SK-N-DZ (cell line): ENCODE measurements at regions not wholly inside any gene's neighbourhood (a gene's known extent, or its start where the extent isn't known, plus 50 kb on each side); places are given as distances from the start of the nearest gene placed in this dataset.

ENCODE experiments used
- DNase-seq: peaks from one replicate; pipeline ENCODE4 v3.0.0-alpha.2; 2015; ENCODE audit warnings: low spot score

DNA sequence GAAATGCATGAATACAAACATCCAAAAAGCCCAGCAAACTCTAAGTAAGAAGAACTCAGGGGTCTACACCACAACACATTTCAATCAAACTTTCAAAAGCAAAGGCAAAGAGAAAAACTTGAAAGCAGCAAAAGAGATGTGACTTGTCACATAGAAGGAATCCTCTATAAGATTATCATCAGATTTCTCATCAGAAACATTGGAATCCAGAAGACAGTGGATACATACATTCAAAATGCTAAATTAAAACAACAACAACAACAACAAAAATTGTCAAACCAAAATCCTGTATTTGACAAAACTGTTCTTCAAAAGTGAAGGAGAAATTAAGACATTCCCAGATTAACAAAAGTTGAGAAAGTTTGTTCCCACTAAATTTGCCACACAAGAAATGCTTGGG, 362.7 kb downstream of the ZNF608 start:
- no peak for DNase-seq

DNA sequence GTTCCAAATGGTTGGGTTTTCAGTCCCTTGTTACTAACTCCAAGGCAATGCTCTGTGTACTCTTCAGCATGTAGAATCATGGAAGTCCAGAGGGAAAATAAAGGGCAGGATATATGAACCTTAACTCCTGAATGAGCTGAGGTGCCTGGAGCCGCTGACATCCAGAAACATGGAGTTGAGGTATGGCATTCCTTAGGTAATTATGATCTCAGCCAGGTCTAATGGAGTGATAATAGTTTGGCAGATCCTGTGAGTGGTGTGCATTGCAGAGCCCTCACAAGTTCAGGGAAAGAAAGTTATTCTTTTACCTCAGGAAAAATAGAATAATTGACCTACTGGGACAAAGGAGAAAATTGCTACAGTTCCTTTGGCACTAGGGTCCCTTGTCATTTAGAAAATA, 369.1 kb downstream of the ZNF608 start:
- no peak for DNase-seq

DNA sequence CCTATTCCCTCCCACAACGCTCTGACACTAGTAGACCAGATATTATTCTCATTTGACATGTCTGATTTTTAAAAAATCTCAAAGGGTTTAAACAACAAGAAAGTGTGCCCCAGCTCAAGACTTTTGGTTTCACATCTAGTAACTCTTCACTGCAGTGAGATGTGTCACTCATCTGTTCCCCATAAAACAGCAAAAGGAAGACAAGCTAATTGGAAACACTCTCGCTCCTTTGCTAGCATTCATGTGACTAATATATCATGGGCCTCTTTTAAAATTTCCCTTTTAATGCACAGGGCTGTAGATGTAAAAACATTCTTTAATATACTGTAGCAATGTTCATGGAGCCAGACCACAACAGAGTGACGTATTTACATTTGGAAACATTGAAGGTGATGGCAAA, 372.6 kb downstream of the ZNF608 start:
- DNase-seq: no peak

DNA sequence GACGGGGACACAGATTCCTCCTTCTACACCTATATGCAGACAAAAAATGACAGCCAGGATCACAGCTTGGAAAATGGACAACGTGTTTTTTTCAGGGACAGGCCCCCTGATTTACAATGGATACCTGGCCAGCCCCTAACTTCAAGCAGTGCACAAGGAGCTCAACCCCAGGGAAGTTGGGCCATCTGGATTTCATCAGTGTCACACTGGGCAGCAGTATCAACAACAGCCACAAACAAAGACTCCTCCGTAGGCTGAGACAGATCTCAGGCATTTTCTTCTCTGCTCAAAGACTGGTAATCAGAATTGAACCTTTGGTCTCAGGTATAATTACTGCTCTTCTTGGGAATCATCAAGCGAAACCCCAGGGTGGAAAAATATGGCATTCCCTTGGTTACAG, 374.0 kb downstream of the ZNF608 start:
- peak; percentile 93 for DNase-seq

DNA sequence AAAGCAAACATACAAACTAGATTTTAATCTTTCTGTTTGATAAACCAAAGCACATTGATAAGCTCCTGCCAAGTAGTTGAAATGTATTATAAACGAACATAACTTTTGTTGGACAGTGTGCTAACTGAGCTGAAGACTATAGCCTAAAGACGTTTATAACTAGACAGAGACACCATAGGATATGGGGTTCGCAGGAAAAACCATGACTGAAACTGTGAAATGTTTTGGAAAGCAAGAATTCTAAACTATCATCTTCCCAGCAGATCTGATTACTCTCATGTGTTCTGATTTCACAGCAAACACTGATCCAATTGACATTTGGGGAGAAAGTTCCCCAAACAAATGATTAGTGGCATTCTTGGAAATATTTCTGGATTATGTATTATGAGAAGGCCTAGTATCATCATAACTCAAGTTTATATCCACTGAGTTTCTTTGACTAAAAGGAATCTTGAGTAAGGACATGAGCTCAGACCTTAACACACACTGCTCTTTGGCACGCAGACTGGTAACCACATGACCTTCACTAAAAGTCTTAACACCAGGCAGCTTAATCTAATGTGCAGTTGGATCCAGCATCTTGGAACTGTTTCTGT, 375.2 kb downstream of the ZNF608 start:
- peak; percentile 23 for DNase-seq

DNA sequence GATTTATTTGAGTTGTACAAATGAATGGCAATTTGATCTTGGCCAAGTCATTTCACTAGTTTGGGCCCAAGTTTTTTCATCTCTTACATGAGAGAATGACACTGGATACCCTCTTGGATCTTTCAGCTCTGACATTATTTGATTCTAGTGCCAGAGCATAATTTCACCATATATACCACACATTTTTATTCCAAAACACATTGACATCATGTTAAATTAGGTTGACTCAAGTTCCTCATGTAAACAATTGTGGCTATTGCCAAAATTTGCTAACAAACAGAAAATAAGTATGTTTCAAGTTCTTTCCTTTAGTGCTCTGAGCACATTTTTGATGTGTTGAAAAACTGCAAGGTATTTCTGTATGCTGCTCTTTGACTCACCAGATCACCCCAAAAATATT, 375.8 kb downstream of the ZNF608 start:
- no peak for DNase-seq

DNA sequence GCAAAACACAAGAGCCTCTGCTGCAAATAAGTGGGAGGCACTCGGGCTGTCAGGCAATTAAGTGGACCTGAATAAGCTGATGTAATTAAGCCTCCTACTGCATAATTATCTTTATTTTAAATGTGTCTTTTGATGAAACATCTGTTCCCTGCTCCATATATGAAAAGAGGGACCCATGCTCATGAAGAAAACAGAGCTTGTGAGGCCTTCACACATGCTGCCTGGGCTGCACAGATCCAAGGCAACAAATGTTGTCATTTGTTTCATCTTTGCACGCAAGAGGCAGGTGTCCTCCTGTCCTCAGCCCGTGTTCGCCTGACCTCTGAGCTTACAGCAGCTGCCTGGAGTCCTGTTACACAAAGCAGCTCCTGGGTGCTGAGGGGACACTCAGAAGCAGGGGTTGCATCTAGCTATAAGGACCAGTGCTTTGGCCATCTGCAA, 381.1 kb downstream of the ZNF608 start:
- DNase-seq: peak; percentile 84

DNA sequence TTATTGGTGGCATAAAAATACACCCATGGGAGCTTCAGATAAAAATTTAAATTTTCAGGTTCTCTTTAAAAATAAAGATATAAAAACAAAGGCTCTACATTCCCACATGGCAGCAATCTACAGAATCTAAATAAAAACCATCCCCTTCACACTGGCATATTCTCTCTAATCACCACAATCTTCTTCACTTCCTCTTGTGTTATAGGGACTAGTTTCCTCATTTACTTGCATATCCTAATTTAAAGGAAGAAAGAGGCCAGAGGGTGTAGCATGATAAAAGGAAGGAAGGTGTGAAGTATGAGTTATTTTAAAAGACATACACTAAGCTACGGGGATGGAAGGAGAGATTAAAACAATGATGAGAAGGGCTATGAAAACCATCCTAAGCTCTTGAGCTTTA, 390.5 kb downstream of the ZNF608 start:
- no peak for DNase-seq

DNA sequence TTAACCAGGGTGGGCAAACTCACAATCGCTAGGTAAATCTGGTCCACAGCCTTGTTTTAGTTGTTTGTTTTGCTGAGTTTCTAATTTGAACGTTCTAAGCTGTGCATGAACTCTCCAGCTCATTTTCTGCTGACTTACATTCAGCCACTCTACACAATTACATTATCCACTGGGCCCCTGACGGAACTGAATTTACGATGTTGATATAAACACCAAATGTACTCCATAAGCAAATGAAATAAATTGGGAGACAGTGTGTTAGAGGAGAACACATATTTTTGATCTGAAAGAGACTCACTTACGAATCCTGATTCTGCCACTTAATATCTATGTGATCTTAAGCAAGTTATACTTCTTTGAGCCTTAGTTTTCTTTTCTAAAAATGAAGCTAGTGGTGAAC, 393.4 kb downstream of the ZNF608 start:
- DNase-seq: no peak

DNA sequence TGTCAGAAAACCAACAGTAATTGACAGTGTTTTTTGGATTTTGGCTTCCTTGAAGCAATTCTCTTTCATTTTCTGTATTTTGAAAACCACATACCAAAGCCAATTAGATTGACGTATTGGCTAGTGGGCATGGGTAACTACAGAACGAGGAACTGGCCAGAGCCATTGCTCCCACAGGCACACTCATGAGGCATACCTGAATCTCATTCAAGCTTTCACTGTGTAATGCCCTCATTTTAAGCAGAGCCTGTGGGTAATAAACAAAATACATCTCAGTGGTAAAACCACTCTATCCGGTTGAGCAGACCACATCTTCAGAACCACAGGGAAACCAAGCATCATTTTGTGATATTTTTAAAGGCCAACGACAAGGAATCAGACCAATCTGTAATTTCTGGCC, 394.1 kb downstream of the ZNF608 start:
- DNase-seq: no peak

DNA sequence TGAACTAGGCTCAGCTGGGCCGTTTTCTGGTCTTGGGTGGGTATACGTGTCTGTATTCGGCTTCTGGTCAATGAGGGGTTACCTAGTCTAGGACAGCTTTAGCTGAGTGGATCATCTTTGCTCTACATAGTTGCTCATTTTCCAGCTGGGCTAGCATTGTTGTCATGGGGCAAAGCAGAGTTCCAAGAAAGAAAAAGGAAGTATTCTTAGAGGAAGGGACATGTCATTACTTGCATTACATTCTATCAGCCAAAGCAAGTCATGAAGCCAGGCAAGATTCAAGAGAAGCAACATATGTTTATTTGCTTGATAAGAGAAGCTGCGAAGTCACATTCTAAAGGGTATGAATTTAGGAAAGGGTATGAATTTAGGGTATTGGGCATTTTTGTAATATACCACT, 396.5 kb downstream of the ZNF608 start:
- DNase-seq: no peak

DNA sequence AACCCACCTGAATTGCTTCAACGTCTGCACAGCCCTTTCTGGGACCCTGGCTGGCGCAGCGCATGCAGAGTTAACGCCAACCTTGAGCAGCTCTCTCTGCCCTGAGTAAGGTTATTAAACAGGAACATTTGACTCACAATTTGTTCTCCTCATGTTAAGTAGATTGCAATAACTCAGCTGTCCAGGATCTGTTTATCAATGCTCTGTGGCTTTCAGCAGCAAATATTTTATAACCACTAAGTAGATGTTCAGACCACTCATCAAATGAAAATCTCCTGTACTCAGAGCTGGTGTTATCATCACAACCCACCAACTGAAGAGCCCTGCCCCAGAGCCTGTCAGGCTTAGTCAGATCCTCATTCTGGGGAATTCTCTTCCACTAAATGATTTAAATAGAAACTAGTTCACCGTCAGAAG, 403.0 kb downstream of the ZNF608 start:
- DNase-seq: no peak

DNA sequence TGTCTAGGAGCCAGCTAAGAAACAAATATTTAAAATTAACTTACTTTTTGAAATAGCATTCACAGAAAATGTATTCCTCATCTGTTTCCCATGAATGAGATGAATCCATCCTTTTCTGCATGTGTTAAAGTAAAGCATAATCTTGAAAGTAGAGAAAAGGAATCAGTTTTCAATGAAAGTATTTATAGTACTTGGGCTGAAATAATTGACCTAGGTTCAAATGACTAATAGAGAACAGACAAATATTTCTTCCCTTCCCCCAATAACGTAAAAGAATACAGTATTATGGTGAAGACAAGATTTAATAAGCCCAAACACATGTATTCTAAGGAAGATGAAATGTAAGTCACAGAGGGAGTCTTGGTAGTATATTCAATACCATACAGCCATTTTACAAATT, 403.5 kb downstream of the ZNF608 start:
- no peak for DNase-seq

DNA sequence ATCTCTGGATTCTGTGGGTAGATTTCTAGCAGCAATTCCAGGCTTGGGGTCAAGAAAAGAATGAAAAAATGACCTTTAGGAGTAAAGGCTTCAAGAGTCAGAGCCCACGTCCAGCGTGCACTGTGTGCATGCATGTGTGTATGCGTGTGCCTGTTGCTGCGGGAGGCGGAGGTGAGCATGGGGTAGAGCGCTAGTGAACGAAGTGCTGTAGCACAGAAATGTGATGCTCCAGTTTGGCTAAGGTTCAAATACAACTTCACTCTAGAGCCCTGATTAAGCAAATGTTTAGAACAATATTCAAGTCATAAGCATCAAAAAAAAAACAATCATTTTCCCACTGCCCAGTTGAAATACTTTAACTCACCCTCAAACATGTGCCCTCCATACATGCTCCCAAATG, 403.9 kb downstream of the ZNF608 start:
- DNase-seq: no peak

DNA sequence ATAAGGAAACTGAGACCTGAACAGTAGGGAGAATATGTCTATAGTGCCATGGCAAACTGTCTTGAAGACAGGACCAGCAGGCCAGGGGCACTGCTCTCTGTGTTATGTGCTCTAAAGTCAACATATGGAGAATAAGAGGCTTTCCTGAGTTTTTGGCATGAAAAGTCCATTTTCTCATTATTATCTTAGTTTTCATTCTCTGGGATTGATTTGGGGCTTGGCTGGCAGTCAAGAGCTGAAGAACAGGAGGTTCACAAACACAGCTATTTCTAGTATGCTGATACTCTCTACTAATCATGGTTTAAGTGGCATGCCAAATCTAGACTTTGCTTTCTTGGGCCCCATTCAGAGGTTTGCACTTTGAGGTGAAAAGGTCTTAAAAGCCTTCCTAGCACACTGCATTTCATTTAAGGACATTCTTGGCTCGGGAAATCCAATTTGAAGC, 404.4 kb downstream of the ZNF608 start:
- DNase-seq: no peak

DNA sequence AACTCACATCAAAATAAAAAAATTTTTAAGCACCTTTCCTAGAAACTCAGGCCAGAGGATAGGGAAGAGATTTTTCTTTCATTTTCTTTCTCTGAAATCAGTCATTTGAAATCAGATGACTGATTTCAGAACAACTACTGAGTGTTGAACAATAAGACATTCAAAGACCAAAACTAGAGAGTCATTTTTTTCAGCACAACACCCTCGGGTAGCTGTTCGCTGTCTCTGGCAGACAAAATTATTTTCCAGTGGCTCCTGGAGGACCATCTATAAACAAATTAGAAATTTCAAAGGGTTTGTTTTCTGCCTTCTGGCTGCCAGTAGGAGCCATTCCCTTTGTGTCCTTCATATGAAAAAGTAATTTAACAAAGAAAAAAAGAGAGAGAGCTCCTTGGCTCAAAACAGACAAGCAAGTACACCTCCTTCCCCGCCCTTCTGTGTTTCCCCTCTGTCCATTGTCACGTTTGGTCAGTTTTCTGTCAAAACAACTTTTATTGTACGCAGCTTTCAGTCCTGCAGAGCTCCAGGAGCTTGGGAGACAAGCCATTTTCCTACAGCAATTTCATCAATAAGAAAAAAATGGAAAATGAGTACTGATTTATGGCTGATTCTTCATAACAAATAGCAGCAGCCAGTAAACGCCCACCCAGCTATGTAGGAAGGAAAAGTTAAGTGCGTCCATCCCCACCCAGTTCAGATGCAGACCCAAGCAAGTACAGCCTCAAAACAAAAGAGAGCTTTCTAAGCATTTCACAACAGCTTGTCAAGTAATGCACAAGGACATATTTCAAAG, 405.2 kb downstream of the ZNF608 start:
- DNase-seq: peak; percentile 10

DNA sequence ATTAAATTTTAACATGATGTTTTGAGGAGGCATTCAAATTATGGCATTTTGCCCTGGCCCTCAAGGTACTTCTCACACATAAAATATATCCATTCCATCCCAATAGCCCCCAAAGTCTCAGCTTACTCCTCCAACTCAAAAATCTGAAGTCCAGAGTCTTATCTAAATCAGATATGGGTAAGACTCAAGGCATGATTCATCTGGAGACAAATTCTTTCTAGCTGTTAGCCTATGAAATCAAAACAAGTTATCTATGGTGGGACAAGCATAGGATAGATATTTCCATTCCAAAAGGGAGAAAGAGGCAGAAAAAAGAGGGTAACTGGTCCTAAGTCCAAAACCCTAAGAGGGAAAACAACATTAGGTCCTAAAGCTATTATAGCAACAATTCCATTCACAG, 408.4 kb downstream of the ZNF608 start:
- no peak for DNase-seq

DNA sequence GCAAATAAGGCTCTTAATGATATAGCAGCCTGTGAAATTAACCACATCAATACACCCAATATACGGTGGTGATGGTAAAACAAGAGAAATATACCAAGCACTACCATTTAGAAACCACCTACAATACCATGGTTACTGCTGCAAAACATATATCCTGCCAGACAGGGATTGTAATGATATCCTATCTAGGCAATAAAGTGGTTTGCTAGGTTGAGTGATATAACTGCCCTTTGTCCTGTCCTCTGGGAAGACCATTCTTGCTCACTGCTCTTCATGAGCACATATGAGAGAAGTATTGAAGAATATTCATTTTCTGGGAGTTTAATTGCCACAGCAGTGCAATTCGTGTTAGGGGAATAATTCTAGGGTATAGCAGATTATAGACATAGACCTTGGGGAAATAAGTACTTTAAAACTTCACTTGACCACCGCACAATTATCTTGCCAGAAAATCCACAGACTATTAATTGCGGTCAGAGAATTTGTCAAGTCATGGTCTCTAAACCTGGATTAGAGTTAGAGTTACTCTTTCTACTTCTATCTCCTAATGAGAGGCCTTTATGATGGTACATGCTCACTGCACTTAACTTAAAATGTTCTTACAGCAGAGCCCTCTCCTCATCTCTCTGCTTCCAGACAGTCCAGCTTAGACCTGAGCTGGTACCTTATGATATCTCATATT, 413.0 kb downstream of the ZNF608 start:
- no peak for DNase-seq

DNA sequence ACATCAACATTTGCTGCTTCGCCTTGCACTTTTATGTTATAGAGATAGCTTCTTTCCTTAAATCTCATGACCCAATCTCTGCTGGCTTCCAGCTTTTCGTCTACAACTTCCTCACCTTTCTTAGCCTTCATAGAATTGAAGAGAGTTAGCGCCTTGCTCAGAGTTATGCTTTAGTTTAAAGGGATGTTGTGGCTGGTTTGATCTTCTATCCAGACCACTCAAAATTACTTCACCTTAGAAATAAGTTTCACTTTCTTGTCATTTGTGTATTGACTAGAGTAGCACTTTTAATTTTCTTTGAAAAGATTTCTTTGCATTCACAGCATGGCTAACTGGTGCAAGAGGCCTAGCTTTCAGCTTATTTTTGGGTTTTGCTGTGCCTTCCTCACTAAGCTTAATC, 414.2 kb downstream of the ZNF608 start:
- no peak for DNase-seq

DNA sequence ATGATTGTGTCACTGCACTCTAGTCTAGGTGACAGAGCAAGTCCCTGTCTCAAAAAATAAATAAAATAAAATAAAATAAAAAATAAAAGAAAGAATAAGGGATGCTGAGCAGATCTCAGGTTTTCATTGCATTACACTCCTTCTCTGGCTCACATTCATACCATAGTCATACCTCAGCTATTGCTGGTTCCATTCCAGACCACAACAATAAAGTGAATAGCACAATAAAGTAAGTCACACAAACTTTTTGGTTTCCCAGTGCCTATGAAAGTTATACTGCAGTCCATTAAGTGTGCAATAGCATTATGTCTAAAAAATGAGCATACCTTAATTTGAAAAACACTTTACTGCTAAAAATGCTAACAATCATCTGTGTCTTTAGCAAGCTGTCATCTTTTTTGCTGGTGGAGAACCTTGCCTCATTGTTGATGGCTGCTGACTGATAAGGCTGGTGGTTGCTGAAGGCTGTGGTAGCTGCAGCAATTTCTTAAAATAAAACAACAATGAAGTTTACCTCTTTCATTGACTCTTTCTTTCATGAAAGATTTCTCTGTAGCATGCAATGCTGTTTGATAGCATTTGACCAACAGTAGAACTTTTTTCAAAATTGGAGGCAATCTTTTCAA, 415.7 kb downstream of the ZNF608 start:
- DNase-seq: no peak

DNA sequence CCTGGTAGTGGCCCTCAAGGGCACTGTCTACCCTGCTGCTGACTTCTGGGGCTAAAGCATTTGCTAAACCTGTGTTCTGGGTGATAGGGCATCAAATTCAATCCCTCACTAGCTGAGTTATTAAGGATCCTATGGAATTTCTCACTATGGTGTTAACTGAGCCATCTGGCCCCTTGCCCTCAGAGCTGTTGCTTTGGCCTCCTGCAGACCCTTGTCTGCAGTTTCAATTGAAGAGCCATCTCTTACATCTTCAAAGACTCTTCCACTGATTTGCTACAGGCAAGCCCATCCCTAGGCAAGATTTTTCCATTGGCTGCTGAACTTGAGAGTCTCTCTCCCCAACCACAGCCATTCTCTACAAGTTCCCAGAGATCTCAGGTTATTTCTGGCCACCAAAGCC, 418.2 kb downstream of the ZNF608 start:
- no peak for DNase-seq

DNA sequence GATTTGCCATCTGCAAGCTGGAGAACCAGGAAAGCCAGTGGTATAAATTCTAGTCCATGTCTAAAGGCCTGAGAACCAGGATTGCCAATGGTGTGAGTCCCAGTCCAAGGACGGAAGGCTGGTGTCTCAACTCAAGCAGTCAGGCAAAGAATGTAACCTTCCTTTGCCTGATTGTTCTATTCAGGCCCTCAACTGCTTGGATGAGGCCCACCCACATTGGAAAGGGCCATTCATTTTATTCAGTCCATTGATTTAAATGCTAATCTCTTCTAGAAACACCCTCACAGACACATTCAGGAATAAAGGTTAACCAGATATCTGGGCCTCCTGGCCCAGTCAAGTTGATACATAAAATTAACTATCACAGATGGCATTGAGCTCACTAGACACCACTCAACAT, 427.8 kb downstream of the ZNF608 start:
- no peak for DNase-seq
